ENCODE measurements at regions not wholly inside any gene's neighbourhood (a gene's known extent, or its start where the extent isn't known, plus 50 kb on each side); places are given as distances from the start of the nearest gene placed in this dataset.
A peak's percentile ranks its signal among the peaks of the same experiment; 100 is the strongest.

GRCh38 chr11:116499396-116500003 is 273.3 kb downstream of the BUD13 start:
- peak; percentile 81 to 91 for DNase-seq (ENCODE audit: low spot score in 2 of 2, unreplicated experiment in 2 of 2)
- TF ChIP-seq CTCF (IDR thresholded peaks at IDR 0.05; ENCODE audit: unreplicated experiment) = peak; percentile 88
- H3K4me1 Mint-ChIP-seq = peaks cover 17% of the 10 kb centered on the region
- H3K27ac Mint-ChIP-seq = no peak overlapping the region
- H3K36me3 Mint-ChIP-seq = no peaks in the 10 kb centered on the region
- H3K9me3 Mint-ChIP-seq = no peaks in the 10 kb centered on the region
- H3K27me3 Mint-ChIP-seq (ENCODE audit: low read depth) = peaks cover 73% of the 10 kb centered on the region
- H3K4me3 Mint-ChIP-seq = no peak overlapping the region

- H3K27me3 Mint-ChIP-seq (ENCODE audit: low read depth) = peaks cover 70% of the 10 kb centered on the region
- no peak for TF ChIP-seq CTCF (IDR thresholded peaks at IDR 0.05; ENCODE audit: unreplicated experiment)
- H3K27ac Mint-ChIP-seq = no peak overlapping the region
- no peaks in the 10 kb centered on the region for H3K36me3 Mint-ChIP-seq
- no peak for DNase-seq (ENCODE audit: low spot score in 2 of 2, unreplicated experiment in 2 of 2)
- H3K4me3 Mint-ChIP-seq = no peak overlapping the region
- peaks cover 14% of the 10 kb centered on the region for H3K4me1 Mint-ChIP-seq
- no peaks in the 10 kb centered on the region for H3K9me3 Mint-ChIP-seq
These were observed 274.6 kb downstream of the BUD13 start for GRCh38 chr11:116498161-116498560.

GRCh38 chr11:116492600-116492999 is 280.2 kb downstream of the BUD13 start:
- H3K27me3 Mint-ChIP-seq (ENCODE audit: low read depth) = peaks cover 64% of the 10 kb centered on the region
- H3K27ac Mint-ChIP-seq = no peak overlapping the region
- DNase-seq (ENCODE audit: low spot score in 2 of 2, unreplicated experiment in 2 of 2) = no peak
- no peaks in the 10 kb centered on the region for H3K4me1 Mint-ChIP-seq
- H3K4me3 Mint-ChIP-seq = no peak overlapping the region
- TF ChIP-seq CTCF (IDR thresholded peaks at IDR 0.05; ENCODE audit: unreplicated experiment) = no peak
- H3K9me3 Mint-ChIP-seq = no peaks in the 10 kb centered on the region
- H3K36me3 Mint-ChIP-seq = no peaks in the 10 kb centered on the region

- TF ChIP-seq CTCF (IDR thresholded peaks at IDR 0.05; ENCODE audit: unreplicated experiment) = no peak
- Mint-ChIP-seq H3K4me1 (no peaks in the 10 kb centered on the region), H3K4me3 (no peak overlapping the region), H3K27ac (no peak overlapping the region), H3K36me3 (no peaks in the 10 kb centered on the region), H3K27me3 (ENCODE audit: low read depth) (peaks cover 74% of the 10 kb centered on the region), H3K9me3 (no peaks in the 10 kb centered on the region)
- DNase-seq (ENCODE audit: low spot score in 2 of 2, unreplicated experiment in 2 of 2) = no peak
These were observed 283.9 kb downstream of the BUD13 start for GRCh38 chr11:116488836-116489389.

- H3K9me3 Mint-ChIP-seq = no peaks in the 10 kb centered on the region
- no peak overlapping the region for H3K27ac Mint-ChIP-seq
- TF ChIP-seq CTCF (IDR thresholded peaks at IDR 0.05; ENCODE audit: unreplicated experiment) = no peak
- no peaks in the 10 kb centered on the region for H3K4me1 Mint-ChIP-seq
- no peaks in the 10 kb centered on the region for H3K36me3 Mint-ChIP-seq
- H3K4me3 Mint-ChIP-seq = no peak overlapping the region
- DNase-seq (ENCODE audit: low spot score in 2 of 2, unreplicated experiment in 2 of 2) = no peak
- H3K27me3 Mint-ChIP-seq (ENCODE audit: low read depth) = peaks cover 71% of the 10 kb centered on the region
These were observed 287.4 kb downstream of the BUD13 start for GRCh38 chr11:116485425-116485824.

Data from mesothelial cell of epicardium (in vitro differentiated cells).